K562 (cell line): ENCODE measurements at regions not wholly inside any gene's neighbourhood (a gene's known extent, or its start where the extent isn't known, plus 50 kb on each side); places are given as distances from the start of the nearest gene placed in this dataset.

Experiments
- ATAC-seq: fragments of 200-7000 bp; cut with Tn5 transposase; 3 replicates; pipeline ENCODE4 v1.9.1; 2020; ENCODE audit warnings: moderate library complexity
- BruUV-seq: library from RNA; stranded (reverse); fragments of 400-500 nt; replicated peaks from 2 replicates; lab custom pipeline; 2021; lab: Mats Ljungman, UMichigan
- CTCF ChIA-PET: fragments of 300-600 bp; formaldehyde crosslinking; extraction: SDS; loops from one replicate; lab custom pipeline; 2021; ENCODE audit warnings: low intra/inter-chr PET ratio; lab: Yijun Ruan, JAX
- POLR2A ChIA-PET: fragments of 300-600, 350-650 bp; sonication (Branson Sonifier 250); formaldehyde crosslinking; extraction: SDS; loops from one replicate; lab custom pipeline; 2021; ENCODE audit warnings: antibody characterized with exemption, inconsistent platforms; lab: Yijun Ruan, JAX
- DNase-seq, 4 experiments: peaks; one replicate each; pipeline versions ENCODE4 v3.0.0 to v3.0.0-alpha.2; 2011 to 2018; ENCODE audit warnings: low spot score in 3 of 4, mixed read lengths in 3 of 4; ENCODE audit errors: extremely low read depth in 1 of 4
- FAIRE-seq: peaks from 2 replicates; lab custom pipeline; 2011; peaks lifted over from hg19 to GRCh38; lab: Jason Lieb, UNC
- H2AFZ ChIP-seq: 2 replicates; pipeline ENCODE4 v1.6.0; 2011; ENCODE audit warnings: low read depth, low read length, control low read depth, inconsistent platforms
- H3K27ac ChIP-seq: fragments of 200-600 bp; 3 replicates; pipeline ENCODE4 v1.8.0; 2011; ENCODE audit warnings: low read depth, mild to moderate bottlenecking, control low read depth, inconsistent platforms, low read length, moderate library complexity, mixed read lengths; ENCODE audit errors: extremely low read depth
- H3K27me3 ChIP-seq, 2 experiments: fragments of 300-600 bp in 1 of 2; 2 replicates in 1 of 2; 3 replicates in 1 of 2; pipeline versions ENCODE4 v1.6.0 to v1.8.0; 2011; ENCODE audit warnings: inconsistent platforms in 2 of 2, low read length in 2 of 2, mild to moderate bottlenecking in 1 of 2, mixed read lengths in 1 of 2, moderate library complexity in 1 of 2; ENCODE audit not compliant: control insufficient read depth in 2 of 2, insufficient read depth in 2 of 2
- H3K36me3 ChIP-seq: fragments of 300-600 bp; 3 replicates; pipeline ENCODE4 v1.8.0; 2011; ENCODE audit warnings: mild to moderate bottlenecking, low read length, inconsistent platforms; ENCODE audit not compliant: control insufficient read depth, insufficient read depth
- H3K4me1 ChIP-seq, 2 experiments: fragments of 200-600 bp in 1 of 2; replicated peaks in 1 of 2; 2 replicates in 1 of 2; 3 replicates in 1 of 2; pipeline versions ENCODE4 v1.5.1 to v1.8.0; 2011; ENCODE audit warnings: inconsistent platforms in 2 of 2, low read length in 2 of 2, mild to moderate bottlenecking in 1 of 2, mixed read lengths in 1 of 2, moderate library complexity in 1 of 2; ENCODE audit not compliant: control insufficient read depth in 2 of 2, insufficient read depth in 2 of 2
- H3K4me2 ChIP-seq: 2 replicates; pipeline ENCODE4 v1.6.1; 2011; ENCODE audit warnings: low read length, control low read depth, inconsistent platforms, mixed read lengths; ENCODE audit not compliant: insufficient read depth
- H3K4me3 ChIP-seq: fragments of 200-600 bp; sonication (generic), shearing (Covaris generic); 2 replicates; pipeline ENCODE4 v1.5.1; 2016; ENCODE audit warnings: control low read depth, inconsistent platforms
- H3K79me2 ChIP-seq: fragments of 200-600 bp; 3 replicates; pipeline ENCODE4 v1.8.0; 2011; ENCODE audit warnings: low read length, inconsistent platforms; ENCODE audit not compliant: control insufficient read depth, insufficient read depth
- H3K9ac ChIP-seq, 2 experiments: 2 replicates each; pipeline versions ENCODE4 v1.6.0 to v1.6.1; 2011; ENCODE audit warnings: low read depth in 2 of 2, low read length in 2 of 2, control low read depth in 1 of 2, inconsistent platforms in 1 of 2, mild to moderate bottlenecking in 1 of 2, mixed read lengths in 1 of 2; ENCODE audit not compliant: insufficient read depth in 1 of 2
- H3K9me1 ChIP-seq: one replicate; pipeline ENCODE4 v1.6.0; 2011; ENCODE audit warnings: inconsistent platforms, mild to moderate bottlenecking, low read length, moderate library complexity; ENCODE audit not compliant: control insufficient read depth, insufficient read depth
- H3K9me3 ChIP-seq: replicated peaks from 2 replicates; pipeline ENCODE4 v1.5.1; 2011; ENCODE audit warnings: low read depth, low read length, inconsistent platforms; ENCODE audit not compliant: control insufficient read depth, insufficient read depth
- H4K20me1 ChIP-seq: replicated peaks from 2 replicates; pipeline ENCODE4 v1.6.1; 2011; ENCODE audit warnings: low read length, inconsistent platforms, mixed read lengths; ENCODE audit not compliant: control insufficient read depth, insufficient read depth
- HEY1 ChIP-seq: fragments of 250-450 bp; sonication (Bioruptor Pico); IDR thresholded peaks from 2 replicates; pipeline ENCODE4 v1.5.0; 2020; ENCODE audit warnings: mild to moderate bottlenecking, moderate library complexity, borderline replicate concordance
- HMG20A ChIP-seq: fragments of 450-650 bp; formaldehyde crosslinking; conservative IDR thresholded peaks from 2 replicates; pipeline ENCODE4 v1.4.0; 2020; ENCODE audit warnings: mild to moderate bottlenecking, mixed read lengths
- KLF6 ChIP-seq: fragments of 250-450 bp; sonication (Bioruptor Pico); IDR thresholded peaks from 2 replicates; pipeline ENCODE4 v1.4.0; 2020; ENCODE audit warnings: mild to moderate bottlenecking, moderate library complexity, borderline replicate concordance
- MAFG ChIP-seq: fragments of 450-650 bp; conservative IDR thresholded peaks from 2 replicates; pipeline ENCODE4 v1.6.1; 2016; ENCODE audit warnings: missing genetic modification characterization, missing compliant biosample characterization
- NCOA2 ChIP-seq, 2 experiments: fragments of 450-650 bp; IDR thresholded peaks; 2 replicates each; pipeline ENCODE4 v1.6.1; 2018; ENCODE audit warnings: mild to moderate bottlenecking in 2 of 2, moderate library complexity in 1 of 2; ENCODE audit not compliant: partially characterized antibody in 2 of 2
- NR1H2 ChIP-seq: sonication (generic); formaldehyde crosslinking; IDR thresholded peaks from 2 replicates; pipeline ENCODE4 v1.4.0; 2020; ENCODE audit warnings: mild to moderate bottlenecking, missing genetic modification reagents
- NR4A1 ChIP-seq, 2 experiments: fragments of 250-450 bp in 1 of 2; fragments of 450-650 bp in 1 of 2; sonication (Bioruptor Pico) in 1 of 2; IDR thresholded peaks; 2 replicates each; pipeline versions ENCODE4 v1.4.0 to v1.6.1; 2016 to 2020; ENCODE audit warnings: mild to moderate bottlenecking in 2 of 2, missing compliant biosample characterization in 1 of 2, missing genetic modification characterization in 1 of 2, moderate library complexity in 1 of 2
- PHF21A ChIP-seq: fragments of 450-650 bp; IDR thresholded peaks from 2 replicates; pipeline ENCODE4 v1.6.1; 2017; ENCODE audit warnings: low read depth, borderline replicate concordance
- POLR2H ChIP-seq: IDR thresholded peaks from 2 replicates; pipeline ENCODE4 v1.6.1; 2016; ENCODE audit warnings: missing genetic modification characterization, low read depth, mild to moderate bottlenecking, control low read depth, missing compliant biosample characterization, moderate library complexity
- RAD21 ChIP-seq, 2 experiments: fragments of 250-450 bp in 1 of 2; fragments of 450-650 bp in 1 of 2; sonication (Bioruptor Pico) in 1 of 2; formaldehyde crosslinking in 1 of 2; IDR thresholded peaks in 1 of 2; conservative IDR thresholded peaks in 1 of 2; 2 replicates each; pipeline versions ENCODE4 v1.4.0 to v1.8.0; 2020 to 2022; ENCODE audit warnings: mild to moderate bottlenecking in 2 of 2, moderate library complexity in 1 of 2
- RCOR1 ChIP-seq, 2 experiments: IDR thresholded peaks; 2 replicates each; pipeline ENCODE4 v1.6.1; 2012; ENCODE audit warnings: low read depth in 2 of 2, low read length in 2 of 2, borderline replicate concordance in 1 of 2, improper control_type of control experiment in 1 of 2
- SMAD1 ChIP-seq: fragments of 150-350 bp; IDR thresholded peaks from 2 replicates; pipeline ENCODE4 v1.6.1; 2014; ENCODE audit warnings: low read length, low read depth; ENCODE audit not compliant: partially characterized antibody
- TAL1 ChIP-seq: fragments of 450-650 bp; IDR thresholded peaks from 2 replicates; pipeline ENCODE4 v1.6.1; 2016; ENCODE audit warnings: mild to moderate bottlenecking
- ZNF778 ChIP-seq: fragments of 450-650 bp; formaldehyde crosslinking; IDR thresholded peaks from 2 replicates; pipeline ENCODE4 v1.4.0; 2020; ENCODE audit warnings: mild to moderate bottlenecking, moderate library complexity
- WGBS: fragments of 100-300 bp; shearing (Covaris generic); methylation state at CpG from one replicate; pipeline ENCODE4 v1.1.6; 2016; ENCODE audit warnings: low coverage, mixed read lengths; ENCODE audit not compliant: insufficient coverage; ENCODE audit errors: missing lambda C conversion rate; 5-methylcytosine and 5-hydroxymethylcytosine counted together
- in situ Hi-C: fragments of 300-500 bp; cut with MboI; formaldehyde crosslinking; loops from 4 replicates; pipeline ENCODE4 v1.15.0; 2018; ENCODE audit warnings: inconsistent platforms, mixed read lengths
- intact Hi-C: fragments of 100-400 bp; cut with micrococcal nuclease; formaldehyde crosslinking; loops from 2 replicates; pipeline ENCODE4 v1.14.2; 2022
- TF ChIP-seq, protein P1 (sequence below): fragments of 150-350 bp; conservative IDR thresholded peaks from 2 replicates; pipeline ENCODE4 v1.6.1; 2014; ENCODE audit warnings: low read length
- TF ChIP-seq, protein P2 (sequence below): sonication (generic); formaldehyde crosslinking; IDR thresholded peaks from 2 replicates; pipeline ENCODE4 v1.8.1; 2023; ENCODE audit warnings: mild to moderate bottlenecking, missing genetic modification reagents, moderate library complexity
- TF ChIP-seq, protein P3 (sequence below): fragments of 450-650 bp; IDR thresholded peaks from 2 replicates; pipeline ENCODE4 v1.7.1; 2018; ENCODE audit warnings: mild to moderate bottlenecking, low read depth; ENCODE audit not compliant: partially characterized antibody

DNA sequence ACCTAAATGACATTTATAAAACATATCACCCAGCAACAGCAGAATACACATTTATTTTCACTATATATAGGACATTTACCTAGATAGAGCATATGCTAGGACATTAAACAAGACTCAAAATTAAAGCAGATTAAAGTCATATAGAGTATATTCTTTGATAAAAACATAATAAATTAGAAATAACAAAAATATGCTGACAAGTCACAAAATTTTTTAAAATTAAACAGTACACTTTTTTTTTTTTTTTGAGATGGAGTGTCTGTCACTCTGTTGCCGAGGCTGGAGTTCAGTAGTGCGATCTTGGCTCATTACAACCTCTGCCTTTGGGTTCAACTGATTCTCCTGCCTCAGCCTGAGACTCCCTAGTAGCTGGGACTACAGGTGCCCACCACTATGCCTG lies 758.9 kb upstream of the NRXN1 start:
- in situ Hi-C loops = no loop called here
- TF ChIP-seq RCOR1 (IDR thresholded peaks at IDR 0.05; ENCODE audit: borderline replicate concordance in 1 of 2, low read depth in 2 of 2, low read length in 2 of 2) (no peak), HMG20A (no peak), ZNF778 (no peak), NR1H2 (no peak), HEY1 (no peak), KLF6 (CRISPR knock-in tag) (no peak), TAL1 (no peak), SMAD1 (no peak), RAD21 (CRISPR knock-in tag; conservative IDR thresholded peaks at IDR 0.05 in 1 of 2, IDR thresholded peaks at IDR 0.05 in 1 of 2) (no peak), NR4A1 (CRISPR knock-in tag; IDR thresholded peaks at IDR 0.05) (no peak), NR4A1 (tag; IDR thresholded peaks at IDR 0.05) (no peak), NCOA2 (IDR thresholded peaks at IDR 0.05; ENCODE audit: partially characterized antibody in 2 of 2) (no peak), MAFG (tag) (peak; percentile 50; the same call in 1 of the 2 replicates), PHF21A (no peak), POLR2H (no peak)
- TF ChIP-seq, protein P1, sequence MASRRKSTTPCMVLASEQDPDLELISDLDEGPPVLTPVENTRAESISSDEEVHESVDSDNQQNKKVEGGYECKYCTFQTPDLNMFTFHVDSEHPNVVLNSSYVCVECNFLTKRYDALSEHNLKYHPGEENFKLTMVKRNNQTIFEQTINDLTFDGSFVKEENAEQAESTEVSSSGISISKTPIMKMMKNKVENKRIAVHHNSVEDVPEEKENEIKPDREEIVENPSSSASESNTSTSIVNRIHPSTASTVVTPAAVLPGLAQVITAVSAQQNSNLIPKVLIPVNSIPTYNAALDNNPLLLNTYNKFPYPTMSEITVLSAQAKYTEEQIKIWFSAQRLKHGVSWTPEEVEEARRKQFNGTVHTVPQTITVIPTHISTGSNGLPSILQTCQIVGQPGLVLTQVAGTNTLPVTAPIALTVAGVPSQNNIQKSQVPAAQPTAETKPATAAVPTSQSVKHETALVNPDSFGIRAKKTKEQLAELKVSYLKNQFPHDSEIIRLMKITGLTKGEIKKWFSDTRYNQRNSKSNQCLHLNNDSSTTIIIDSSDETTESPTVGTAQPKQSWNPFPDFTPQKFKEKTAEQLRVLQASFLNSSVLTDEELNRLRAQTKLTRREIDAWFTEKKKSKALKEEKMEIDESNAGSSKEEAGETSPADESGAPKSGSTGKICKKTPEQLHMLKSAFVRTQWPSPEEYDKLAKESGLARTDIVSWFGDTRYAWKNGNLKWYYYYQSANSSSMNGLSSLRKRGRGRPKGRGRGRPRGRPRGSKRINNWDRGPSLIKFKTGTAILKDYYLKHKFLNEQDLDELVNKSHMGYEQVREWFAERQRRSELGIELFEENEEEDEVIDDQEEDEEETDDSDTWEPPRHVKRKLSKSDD = no peak
- TF ChIP-seq, protein P2, sequence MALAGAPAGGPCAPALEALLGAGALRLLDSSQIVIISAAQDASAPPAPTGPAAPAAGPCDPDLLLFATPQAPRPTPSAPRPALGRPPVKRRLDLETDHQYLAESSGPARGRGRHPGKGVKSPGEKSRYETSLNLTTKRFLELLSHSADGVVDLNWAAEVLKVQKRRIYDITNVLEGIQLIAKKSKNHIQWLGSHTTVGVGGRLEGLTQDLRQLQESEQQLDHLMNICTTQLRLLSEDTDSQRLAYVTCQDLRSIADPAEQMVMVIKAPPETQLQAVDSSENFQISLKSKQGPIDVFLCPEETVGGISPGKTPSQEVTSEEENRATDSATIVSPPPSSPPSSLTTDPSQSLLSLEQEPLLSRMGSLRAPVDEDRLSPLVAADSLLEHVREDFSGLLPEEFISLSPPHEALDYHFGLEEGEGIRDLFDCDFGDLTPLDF (CRISPR knock-in tag) = no peak
- TF ChIP-seq, protein P3, sequence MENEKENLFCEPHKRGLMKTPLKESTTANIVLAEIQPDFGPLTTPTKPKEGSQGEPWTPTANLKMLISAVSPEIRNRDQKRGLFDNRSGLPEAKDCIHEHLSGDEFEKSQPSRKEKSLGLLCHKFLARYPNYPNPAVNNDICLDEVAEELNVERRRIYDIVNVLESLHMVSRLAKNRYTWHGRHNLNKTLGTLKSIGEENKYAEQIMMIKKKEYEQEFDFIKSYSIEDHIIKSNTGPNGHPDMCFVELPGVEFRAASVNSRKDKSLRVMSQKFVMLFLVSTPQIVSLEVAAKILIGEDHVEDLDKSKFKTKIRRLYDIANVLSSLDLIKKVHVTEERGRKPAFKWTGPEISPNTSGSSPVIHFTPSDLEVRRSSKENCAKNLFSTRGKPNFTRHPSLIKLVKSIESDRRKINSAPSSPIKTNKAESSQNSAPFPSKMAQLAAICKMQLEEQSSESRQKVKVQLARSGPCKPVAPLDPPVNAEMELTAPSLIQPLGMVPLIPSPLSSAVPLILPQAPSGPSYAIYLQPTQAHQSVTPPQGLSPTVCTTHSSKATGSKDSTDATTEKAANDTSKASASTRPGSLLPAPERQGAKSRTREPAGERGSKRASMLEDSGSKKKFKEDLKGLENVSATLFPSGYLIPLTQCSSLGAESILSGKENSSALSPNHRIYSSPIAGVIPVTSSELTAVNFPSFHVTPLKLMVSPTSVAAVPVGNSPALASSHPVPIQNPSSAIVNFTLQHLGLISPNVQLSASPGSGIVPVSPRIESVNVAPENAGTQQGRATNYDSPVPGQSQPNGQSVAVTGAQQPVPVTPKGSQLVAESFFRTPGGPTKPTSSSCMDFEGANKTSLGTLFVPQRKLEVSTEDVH = no peak

More for the DNA sequence above, 758.9 kb upstream of the NRXN1 start:
- Histone ChIP-seq H2AFZ (no peak overlapping the region), H3K27me3 (no peaks in the 10 kb centered on the region), H3K27ac (no peak overlapping the region), H3K36me3 (no peaks in the 10 kb centered on the region), H3K9me3 (no peaks in the 10 kb centered on the region; the same call in 1 of the 2 replicates), H4K20me1 (no peaks in the 10 kb centered on the region), H3K4me3 (no peak overlapping the region), H3K9me1 (no peaks in the 10 kb centered on the region), H3K4me2 (no peak overlapping the region), H3K4me1 (no peaks in the 10 kb centered on the region), H3K9ac (no peak overlapping the region), H3K79me2 (no peaks in the 10 kb centered on the region)
- BruUV-seq = no TSS peak
- ATAC-seq (no peak), FAIRE-seq (no peak), DNase-seq (no peak)
- WGBS = 0% methylated on average over 2 of the region's 2 CpGs
- intact Hi-C loops = no loop called here
- CTCF ChIA-PET = no interaction called here
- POLR2A ChIA-PET = no interaction called here
